H1 (cell line): ENCODE measurements at regions not wholly inside any gene's neighbourhood (a gene's known extent, or its start where the extent isn't known, plus 50 kb on each side); places are given as distances from the start of the nearest gene placed in this dataset.

Experiments
- BCL11A ChIP-seq, 2 experiments: IDR thresholded peaks; one replicate each; pipeline ENCODE4 v1.6.1; 2011; ENCODE audit warnings: low read depth in 2 of 2, low read length in 2 of 2, mild to moderate bottlenecking in 2 of 2
- CHD7 ChIP-seq: fragments of 300-600 bp; sonication (generic); IDR thresholded peaks from 2 replicates; pipeline ENCODE4 v1.7.1; 2012; ENCODE audit warnings: low read length, moderate library complexity, mild to moderate bottlenecking, inconsistent platforms; ENCODE audit not compliant: insufficient replicate concordance
- POLR2AphosphoS5 ChIP-seq: IDR thresholded peaks from 2 replicates; pipeline ENCODE4 v1.6.1; 2011; ENCODE audit warnings: low read depth, low read length

GRCh38 chr14:81849714-81850113, 316.1 kb upstream of the SEL1L start (continued):
- TF ChIP-seq CHD7 (no peak), BCL11A (IDR thresholded peaks at IDR 0.05; ENCODE audit: low read depth in 2 of 2, low read length in 2 of 2) (no peak), POLR2AphosphoS5 (no peak)
